ENCODE measurements at regions not wholly inside any gene's neighbourhood (a gene's known extent, or its start where the extent isn't known, plus 50 kb on each side); places are given as distances from the start of the nearest gene placed in this dataset.
"Not testable (repeated sequence)": the region's sequence is repeated elsewhere in the genome, so short reads cannot be mapped to it uniquely, and the experiment has no call there.

DNA sequence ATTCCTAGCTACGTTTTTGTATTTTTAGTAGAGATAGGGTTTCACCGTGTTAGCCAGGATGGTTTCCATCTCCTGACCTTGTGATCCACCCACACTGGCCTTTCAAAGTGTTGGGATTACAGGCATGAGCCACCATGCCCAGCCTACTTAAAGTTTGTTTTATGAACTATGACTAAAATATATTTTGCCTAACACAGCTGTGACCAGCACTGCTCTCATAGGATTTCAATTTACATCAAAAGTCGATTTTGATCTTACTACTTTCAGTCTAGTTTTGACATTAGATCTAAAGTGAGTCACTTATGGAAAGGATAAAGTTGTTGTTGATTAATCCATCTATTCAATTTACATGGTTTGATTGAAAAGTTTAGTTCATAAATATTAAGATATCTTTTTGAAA is 245.5 kb downstream of the CDY2B start:
- TF ChIP-seq CTCF (IDR thresholded peaks at IDR 0.05; ENCODE audit: extremely low read depth in 1 of 2, insufficient read depth in 1 of 2, low read depth in 1 of 2, low read length in 2 of 2); POLR2A (IDR thresholded peaks at IDR 0.05; ENCODE audit: low read depth, low read length); POLR2AphosphoS5 (IDR thresholded peaks at IDR 0.05; ENCODE audit: insufficient read depth, low read depth, low read length); GATA2 (IDR thresholded peaks at IDR 0.05; ENCODE audit: insufficient read depth, insufficient read length, low read depth, low read length); EZH2 (IDR thresholded peaks at IDR 0.05; ENCODE audit: borderline replicate concordance, low read depth, low read length, severe bottlenecking): not testable (repeated sequence)
- TF ChIP-seq, protein P1, sequence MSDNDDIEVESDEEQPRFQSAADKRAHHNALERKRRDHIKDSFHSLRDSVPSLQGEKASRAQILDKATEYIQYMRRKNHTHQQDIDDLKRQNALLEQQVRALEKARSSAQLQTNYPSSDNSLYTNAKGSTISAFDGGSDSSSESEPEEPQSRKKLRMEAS (IDR thresholded peaks at IDR 0.05; ENCODE audit: insufficient read depth, insufficient read length), result not testable (repeated sequence)
